ENCODE measurements at regions not wholly inside any gene's neighbourhood (a gene's known extent, or its start where the extent isn't known, plus 50 kb on each side); places are given as distances from the start of the nearest gene placed in this dataset.

DNA sequence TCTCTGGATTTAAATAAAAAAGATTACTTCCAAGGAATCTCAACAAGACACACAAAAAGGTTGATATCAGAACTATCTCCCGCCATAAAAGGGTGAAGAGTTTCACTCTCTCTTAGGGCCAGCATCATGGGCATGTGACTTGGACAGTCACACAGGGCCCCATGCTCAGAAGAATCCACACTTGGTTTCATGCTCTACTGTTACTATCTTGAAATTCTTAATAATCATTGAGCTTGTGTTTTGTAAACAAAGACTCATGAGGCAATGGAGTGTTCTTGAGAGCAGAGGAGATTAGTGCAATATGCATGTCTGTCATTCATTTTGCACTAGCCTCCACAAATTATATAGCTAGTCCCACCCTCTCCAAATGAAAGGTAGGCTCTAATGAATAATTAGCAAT, 58.4 kb downstream of the HMHB1 start:
- DNase-seq (ENCODE audit: low read depth, low spot score): no peak

DNA sequence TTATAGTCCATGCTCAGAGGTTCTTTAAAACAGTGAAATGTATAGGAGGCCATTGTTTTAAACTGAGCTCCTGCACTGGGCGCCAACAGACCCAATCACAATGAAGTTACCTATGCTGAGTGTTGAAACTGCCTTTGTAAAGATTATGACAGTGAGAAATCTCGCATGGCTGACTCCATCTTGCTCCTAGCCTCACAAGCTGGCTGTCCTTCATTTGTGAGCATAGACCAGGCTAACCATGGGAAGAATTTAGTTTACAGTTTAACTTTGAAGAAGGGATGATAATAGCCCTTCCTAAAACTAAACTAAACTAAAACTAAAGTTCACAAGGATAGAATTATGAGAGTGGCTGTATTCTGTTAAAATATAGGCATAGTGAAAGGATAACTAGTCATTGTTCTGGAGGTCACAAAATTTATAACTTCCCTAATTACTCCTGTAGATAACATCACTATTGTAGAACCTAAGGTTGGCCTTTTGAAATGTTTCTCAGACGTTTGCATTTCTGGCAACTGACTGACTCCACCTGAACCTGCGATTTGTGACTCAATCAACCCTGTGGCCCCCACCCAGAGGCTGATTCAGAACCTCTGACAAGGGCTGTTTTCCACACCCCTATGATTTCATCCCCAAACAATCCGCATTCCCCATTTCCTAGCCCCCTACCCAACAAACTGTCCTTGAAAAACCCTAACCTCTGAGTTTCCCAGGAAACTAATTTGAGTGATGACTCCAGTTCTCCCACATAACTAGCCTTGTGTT, 59.1 kb downstream of the HMHB1 start:
- DNase-seq (ENCODE audit: low read depth, low spot score): peak; percentile 52

DNA sequence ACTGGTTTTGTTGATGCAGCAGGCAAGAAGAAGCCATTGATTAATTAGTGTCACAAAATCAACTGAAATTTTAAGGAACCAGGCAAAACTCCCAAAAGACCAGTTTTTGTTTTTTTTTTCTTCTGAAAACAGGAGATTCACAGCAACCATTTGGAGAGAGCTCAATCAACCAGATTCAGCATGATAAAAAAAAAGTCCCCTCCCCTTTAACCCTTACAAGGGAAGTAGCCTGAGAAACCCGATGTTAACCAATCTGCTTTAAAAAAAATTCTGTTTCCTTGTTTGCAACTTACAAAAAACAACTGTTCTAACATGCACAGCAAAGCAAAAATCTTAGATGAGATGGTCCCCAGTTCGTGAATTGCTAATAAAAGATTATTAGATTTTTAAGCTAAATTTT, 59.7 kb downstream of the HMHB1 start:
- DNase-seq (ENCODE audit: low read depth, low spot score): no peak

DNA sequence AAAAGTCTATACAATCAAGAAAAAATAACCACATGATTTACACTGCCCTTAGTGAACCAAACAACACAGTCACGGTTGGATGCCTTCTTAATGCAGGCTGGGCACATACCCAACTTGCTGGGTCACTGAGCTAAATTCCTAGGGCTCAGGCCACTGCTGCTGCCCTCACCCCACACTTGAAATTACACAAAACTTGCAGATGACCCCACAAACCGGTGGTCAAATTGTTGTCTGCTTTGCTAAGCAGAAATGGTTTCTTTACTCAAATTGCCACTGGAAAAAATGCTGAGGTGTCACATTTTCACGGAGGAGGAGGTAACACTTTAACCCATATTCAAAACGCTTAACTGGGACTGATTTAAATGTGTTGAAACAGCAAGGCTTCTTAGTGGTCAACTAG, 62.4 kb downstream of the HMHB1 start:
- DNase-seq (ENCODE audit: low read depth, low spot score): peak; percentile 66

DNA sequence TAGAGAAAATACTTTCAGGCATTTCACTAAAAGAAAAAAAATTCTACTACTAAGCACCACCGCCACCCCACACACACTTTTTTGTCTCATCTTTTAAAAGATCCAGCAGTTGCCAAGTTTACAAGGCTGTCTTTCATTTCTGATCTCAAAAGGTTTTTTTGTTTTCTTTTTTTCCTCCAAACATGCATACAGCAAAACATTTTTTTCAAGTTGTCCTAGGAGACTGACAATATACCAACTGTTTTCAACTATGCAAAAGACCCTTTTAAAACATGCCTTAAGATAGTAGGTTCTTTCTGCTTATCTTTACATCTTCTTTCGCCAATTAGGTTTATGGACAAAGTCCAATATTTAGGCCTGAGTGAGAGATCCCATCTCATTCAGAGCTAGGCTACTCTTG, 65.2 kb downstream of the HMHB1 start:
- no peak for DNase-seq (ENCODE audit: low read depth, low spot score)

DNA sequence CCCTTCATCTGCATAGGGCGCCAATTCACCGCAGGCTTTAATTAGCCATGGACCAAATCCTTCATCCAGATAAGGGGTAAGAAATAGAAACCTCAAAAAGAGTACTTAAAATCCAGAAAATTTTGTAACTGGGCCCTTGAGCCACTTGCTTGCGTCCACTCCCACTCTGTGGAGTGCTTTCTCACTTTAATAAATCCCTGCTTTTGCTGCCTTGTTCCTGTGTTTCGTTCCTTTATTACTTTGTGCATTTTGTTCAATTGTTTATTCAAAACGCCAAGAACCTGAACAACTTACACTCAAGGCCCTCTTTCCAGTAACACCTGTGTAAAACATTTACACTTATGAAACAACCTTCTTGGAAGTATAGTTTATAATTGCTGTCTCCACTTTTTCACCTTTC, 66.5 kb downstream of the HMHB1 start:
- no peak for DNase-seq (ENCODE audit: low read depth, low spot score)

DNA sequence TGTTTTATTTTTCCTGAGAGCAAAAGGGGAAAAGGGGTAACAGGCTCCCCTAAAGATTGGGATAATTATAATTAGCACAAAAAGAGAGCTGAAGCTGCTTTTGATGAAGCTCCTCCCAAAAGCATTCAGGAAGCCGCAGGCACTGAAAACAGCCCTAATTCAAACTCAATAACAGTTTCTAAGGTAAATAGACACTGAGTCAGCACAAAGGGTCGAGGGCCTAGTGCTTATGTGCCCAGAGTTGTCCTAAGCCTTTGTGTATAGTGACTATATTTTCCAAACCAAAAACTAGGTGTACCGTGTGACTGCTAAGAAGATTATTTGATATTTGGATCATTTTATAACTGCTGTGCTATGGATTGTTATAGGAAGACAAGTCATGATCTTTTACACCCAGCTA, 67.7 kb downstream of the HMHB1 start:
- peak; percentile 40 for DNase-seq (ENCODE audit: low read depth, low spot score)

GRCh38 chr5:143880178-143880577, 68.2 kb downstream of the HMHB1 start:
- peak; percentile 49 for DNase-seq (ENCODE audit: low read depth, low spot score)

- DNase-seq (ENCODE audit: low read depth, low spot score): no peak
Measured at GRCh38 chr5:143882520-143882919, 70.6 kb downstream of the HMHB1 start.

GRCh38 chr5:143886096-143886495, 74.1 kb downstream of the HMHB1 start:
- DNase-seq (ENCODE audit: low read depth, low spot score): no peak

- DNase-seq (ENCODE audit: low read depth, low spot score): peak; percentile 86
Measured at GRCh38 chr5:143886651-143887638, 75.0 kb downstream of the HMHB1 start.

DNA sequence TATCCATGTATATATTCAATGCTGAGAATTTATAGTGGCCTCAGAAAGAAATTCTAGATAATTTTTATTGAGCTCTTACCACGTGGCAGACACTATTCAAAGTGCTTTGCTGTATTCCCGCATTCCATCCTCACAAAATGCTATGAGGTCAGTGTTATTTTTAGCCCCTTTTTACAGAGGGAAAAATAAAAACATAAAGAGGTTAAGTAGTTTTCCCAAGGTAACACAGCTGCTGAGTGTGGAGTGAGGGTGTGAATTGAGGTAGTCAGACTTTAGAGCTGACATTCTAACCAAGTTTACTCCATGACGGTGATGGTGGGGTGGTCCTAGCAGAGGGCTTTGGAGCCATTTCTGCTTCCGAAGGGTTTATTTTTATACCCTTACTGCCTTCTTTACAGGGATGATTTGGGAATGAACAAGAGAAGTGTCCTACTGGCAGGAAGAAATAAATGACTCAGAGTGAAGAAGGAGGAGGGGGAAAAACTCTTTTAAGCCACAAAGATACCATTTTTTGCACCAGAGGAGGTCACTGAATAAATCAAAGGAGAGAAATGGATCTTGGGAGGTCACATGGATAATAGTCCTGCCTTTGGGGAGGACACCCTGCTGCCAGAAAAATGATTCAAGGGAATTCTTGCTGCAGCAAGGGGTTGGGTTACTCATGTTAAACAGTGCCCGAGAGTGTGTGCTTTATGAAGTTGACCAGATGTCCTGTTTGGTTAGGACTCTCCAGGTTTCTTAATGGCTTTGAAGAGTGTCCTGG, 76.1 kb downstream of the HMHB1 start:
- DNase-seq (ENCODE audit: low read depth, low spot score): peak; percentile 52

- DNase-seq (ENCODE audit: low read depth, low spot score): no peak
Measured at GRCh38 chr5:143888912-143889311, 77.0 kb downstream of the HMHB1 start.

- DNase-seq (ENCODE audit: low read depth, low spot score): peak; percentile 41
Measured at GRCh38 chr5:143889986-143890385, 78.0 kb downstream of the HMHB1 start.

- no peak for DNase-seq (ENCODE audit: low read depth, low spot score)
Measured at GRCh38 chr5:143890487-143890886, 78.5 kb downstream of the HMHB1 start.

DNA sequence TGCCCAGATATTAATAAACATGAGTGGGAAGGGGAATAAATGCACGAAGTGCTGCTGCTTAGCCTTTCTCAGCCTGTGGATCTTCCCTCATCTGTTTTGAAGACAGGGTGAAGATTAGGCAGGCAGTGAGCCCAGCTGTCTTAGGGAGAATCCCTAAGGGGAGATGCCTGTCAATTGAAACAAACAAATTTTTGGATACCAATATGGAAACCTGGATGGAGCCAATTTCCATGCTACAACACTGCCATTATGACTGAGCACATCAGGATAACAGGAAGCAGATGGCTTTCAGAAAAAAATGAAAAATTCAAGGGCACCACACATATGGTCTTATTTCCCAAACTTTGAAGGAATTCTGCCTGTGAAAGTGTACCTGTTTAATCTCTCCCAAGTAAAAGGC, 80.3 kb downstream of the HMHB1 start:
- DNase-seq (ENCODE audit: low read depth, low spot score): no peak

GRCh38 chr5:143892908-143893307, 80.9 kb downstream of the HMHB1 start:
- no peak for DNase-seq (ENCODE audit: low read depth, low spot score)

- DNase-seq (ENCODE audit: low read depth, low spot score): no peak
Measured at GRCh38 chr5:143893638-143894037, 81.7 kb downstream of the HMHB1 start.

GRCh38 chr5:143896516-143896915, 84.6 kb downstream of the HMHB1 start:
- no peak for DNase-seq (ENCODE audit: low read depth, low spot score)

- peak; percentile 57 for DNase-seq (ENCODE audit: low read depth, low spot score)
Measured at GRCh38 chr5:143896966-143897365, 85.0 kb downstream of the HMHB1 start.

- DNase-seq (ENCODE audit: low read depth, low spot score): no peak
Measured at GRCh38 chr5:143898381-143898780, 86.4 kb downstream of the HMHB1 start.

Measured in astrocyte of the hippocampus (primary cell).